ENCODE measurements at regions not wholly inside any gene's neighbourhood (a gene's known extent, or its start where the extent isn't known, plus 50 kb on each side); places are given as distances from the start of the nearest gene placed in this dataset.

DNA sequence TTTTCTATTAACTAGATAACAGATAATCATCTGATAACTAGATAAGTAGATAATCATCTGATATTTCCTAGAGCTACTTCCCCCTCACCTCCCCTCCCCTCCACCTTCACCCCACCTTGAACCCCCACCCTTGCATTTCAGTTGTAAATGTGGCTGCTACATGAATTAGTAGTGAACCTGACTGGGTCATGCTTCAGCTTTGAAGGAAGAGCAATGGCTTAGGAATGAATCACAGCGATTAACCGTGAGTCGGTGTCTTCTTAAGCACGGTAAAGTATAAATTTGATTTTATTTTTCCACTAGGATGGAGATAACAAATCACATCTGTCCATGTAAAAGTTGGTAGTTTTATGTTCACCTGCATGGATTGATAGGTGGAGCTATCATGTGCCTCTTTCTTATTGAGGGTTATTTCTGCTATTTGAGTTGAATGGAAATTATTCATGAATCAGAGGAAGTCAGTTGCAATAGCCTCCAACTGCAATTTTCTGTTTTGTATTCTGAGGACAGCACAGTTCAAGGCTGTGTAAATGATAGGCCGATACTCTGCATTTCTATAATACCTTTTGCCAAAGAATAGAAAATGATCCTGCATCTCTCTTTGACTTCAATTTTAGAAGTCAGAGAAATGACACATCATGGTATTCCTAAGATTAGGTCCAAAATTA is 235.0 kb downstream of the PTGER3 start:
- no peak for DNase-seq (ENCODE audit: low read depth)
- TF ChIP-seq, protein P1, sequence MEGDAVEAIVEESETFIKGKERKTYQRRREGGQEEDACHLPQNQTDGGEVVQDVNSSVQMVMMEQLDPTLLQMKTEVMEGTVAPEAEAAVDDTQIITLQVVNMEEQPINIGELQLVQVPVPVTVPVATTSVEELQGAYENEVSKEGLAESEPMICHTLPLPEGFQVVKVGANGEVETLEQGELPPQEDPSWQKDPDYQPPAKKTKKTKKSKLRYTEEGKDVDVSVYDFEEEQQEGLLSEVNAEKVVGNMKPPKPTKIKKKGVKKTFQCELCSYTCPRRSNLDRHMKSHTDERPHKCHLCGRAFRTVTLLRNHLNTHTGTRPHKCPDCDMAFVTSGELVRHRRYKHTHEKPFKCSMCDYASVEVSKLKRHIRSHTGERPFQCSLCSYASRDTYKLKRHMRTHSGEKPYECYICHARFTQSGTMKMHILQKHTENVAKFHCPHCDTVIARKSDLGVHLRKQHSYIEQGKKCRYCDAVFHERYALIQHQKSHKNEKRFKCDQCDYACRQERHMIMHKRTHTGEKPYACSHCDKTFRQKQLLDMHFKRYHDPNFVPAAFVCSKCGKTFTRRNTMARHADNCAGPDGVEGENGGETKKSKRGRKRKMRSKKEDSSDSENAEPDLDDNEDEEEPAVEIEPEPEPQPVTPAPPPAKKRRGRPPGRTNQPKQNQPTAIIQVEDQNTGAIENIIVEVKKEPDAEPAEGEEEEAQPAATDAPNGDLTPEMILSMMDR (IDR thresholded peaks at IDR 0.05; ENCODE audit: control insufficient read depth, extremely low read depth, insufficient read depth) = no peak
- no peak overlapping the region for H3K4me3 ChIP-seq (ENCODE audit: low read depth, low read length)

DNA sequence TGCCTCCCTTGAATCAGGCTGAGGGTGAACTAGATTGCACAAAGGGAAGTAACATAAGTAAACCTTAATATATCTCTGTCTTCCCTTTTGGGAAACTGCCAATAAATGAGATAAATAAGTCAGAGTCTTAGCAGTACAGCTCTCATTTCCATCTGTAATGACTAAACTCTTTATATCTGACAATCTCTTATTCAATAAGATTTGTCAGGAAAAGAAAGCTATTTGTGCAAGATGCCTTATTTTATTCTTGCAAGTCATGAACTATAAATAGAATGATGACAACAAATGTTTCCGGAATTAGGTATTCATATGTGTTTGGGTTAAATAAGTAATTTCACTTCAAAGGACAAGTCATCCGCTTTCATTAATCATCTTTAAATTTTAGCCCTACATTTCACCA is 229.2 kb downstream of the PTGER3 start:
- H3K4me3 ChIP-seq (ENCODE audit: low read depth, low read length) = no peak overlapping the region
- TF ChIP-seq, protein P1 (IDR thresholded peaks at IDR 0.05; ENCODE audit: control insufficient read depth, extremely low read depth, insufficient read depth) = no peak
- no peak for DNase-seq (ENCODE audit: low read depth)

- DNase-seq (ENCODE audit: low read depth) = no peak
- TF ChIP-seq, protein P1 (IDR thresholded peaks at IDR 0.05; ENCODE audit: control insufficient read depth, extremely low read depth, insufficient read depth) = no peak
Observed at GRCh38 chr1:70819231-70819630, 228.4 kb downstream of the PTGER3 start.

DNA sequence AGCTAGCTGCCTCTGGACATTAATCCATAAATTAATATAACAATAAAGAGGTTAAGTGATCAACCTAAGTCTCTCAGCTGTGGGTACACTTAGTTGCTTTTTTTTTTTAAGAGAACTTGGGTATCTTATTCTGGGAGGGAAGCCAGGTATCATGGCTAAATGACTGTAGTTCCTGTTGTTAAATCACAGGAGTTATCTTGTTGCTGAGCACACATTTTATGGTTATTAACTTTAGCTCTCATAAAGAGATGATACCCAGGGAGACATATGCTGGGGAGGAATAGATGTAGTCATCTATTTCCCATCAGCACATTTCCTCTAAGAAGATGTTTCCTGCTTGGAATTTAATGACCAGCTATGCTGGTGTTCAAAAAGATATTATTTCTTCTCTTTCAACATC is 227.8 kb downstream of the PTGER3 start:
- peak; percentile 23 for DNase-seq (ENCODE audit: low read depth)
- TF ChIP-seq, protein P1 (IDR thresholded peaks at IDR 0.05; ENCODE audit: control insufficient read depth, extremely low read depth, insufficient read depth) = no peak
- no peak overlapping the region for H3K4me3 ChIP-seq (ENCODE audit: low read depth, low read length)

More at GRCh38 chr1:70819231-70819630, 228.4 kb downstream of the PTGER3 start:
- no peak overlapping the region for H3K4me3 ChIP-seq (ENCODE audit: low read depth, low read length)

GRCh38 chr1:70820396-70820795 is 227.2 kb downstream of the PTGER3 start:
- H3K4me3 ChIP-seq (ENCODE audit: low read depth, low read length) = no peak overlapping the region
- no peak for DNase-seq (ENCODE audit: low read depth)
- TF ChIP-seq, protein P1 (IDR thresholded peaks at IDR 0.05; ENCODE audit: control insufficient read depth, extremely low read depth, insufficient read depth) = no peak

GRCh38 chr1:70820995-70821394 is 226.6 kb downstream of the PTGER3 start:
- TF ChIP-seq, protein P1 (IDR thresholded peaks at IDR 0.05; ENCODE audit: control insufficient read depth, extremely low read depth, insufficient read depth) = no peak
- no peak for DNase-seq (ENCODE audit: low read depth)
- H3K4me3 ChIP-seq (ENCODE audit: low read depth, low read length) = no peak overlapping the region

- TF ChIP-seq, protein P1 (IDR thresholded peaks at IDR 0.05; ENCODE audit: control insufficient read depth, extremely low read depth, insufficient read depth) = no peak
- no peak overlapping the region for H3K4me3 ChIP-seq (ENCODE audit: low read depth, low read length)
- no peak for DNase-seq (ENCODE audit: low read depth)
Observed at GRCh38 chr1:70826428-70826827, 221.2 kb downstream of the PTGER3 start.
